ENCODE measurements at regions not wholly inside any gene's neighbourhood (a gene's known extent, or its start where the extent isn't known, plus 50 kb on each side); places are given as distances from the start of the nearest gene placed in this dataset.

DNA sequence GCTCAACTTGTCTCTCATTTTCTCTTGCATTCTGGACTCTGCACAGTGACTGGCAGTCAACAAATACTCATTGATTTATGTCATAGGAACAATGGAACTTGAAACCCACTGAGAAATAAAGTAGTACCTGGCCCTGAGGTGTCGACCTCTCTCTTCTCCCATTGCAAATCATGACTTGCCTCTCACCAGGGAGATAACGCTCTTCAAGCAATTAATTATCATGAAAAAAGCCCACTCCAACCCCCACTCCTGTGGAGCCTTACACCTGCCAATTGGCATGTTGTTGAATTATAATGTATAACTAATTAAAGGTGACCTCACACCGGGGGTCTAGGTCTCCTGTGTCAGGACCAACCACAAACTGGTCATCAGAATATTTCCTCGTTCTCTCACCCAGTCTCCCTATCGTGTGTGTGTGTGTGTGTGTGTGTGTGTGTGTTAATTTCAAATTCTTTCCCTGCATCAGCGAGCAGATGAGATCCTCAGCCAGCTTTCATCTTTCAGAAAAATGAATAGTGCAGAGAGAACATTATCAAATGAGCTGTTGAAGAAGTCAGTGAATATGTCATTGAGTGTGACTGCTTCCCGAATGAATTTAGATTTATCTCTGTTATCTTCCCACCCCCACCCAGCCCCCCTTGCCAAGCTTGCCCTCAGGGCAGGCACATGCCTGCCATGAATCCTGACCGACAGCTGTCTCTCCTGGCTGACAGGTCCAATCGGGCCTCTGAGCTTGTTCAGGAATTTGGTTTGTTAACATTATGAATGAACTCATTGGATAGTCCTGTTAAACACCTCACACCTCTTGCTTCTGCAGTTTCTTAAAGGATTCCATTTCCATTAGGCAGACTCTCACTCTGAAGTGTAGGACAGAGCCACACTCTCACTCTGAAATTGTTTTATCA lies 357.4 kb downstream of the INSC start:
- TF ChIP-seq CTCF (IDR thresholded peaks at IDR 0.05), result no peak
- Mint-ChIP-seq H3K27ac (no peak overlapping the region), H3K4me3 (no peak overlapping the region), H3K36me3 (ENCODE audit: low read depth) (no peaks in the 10 kb centered on the region), H3K4me1 (ENCODE audit: low read depth) (no peaks in the 10 kb centered on the region), H3K27me3 (ENCODE audit: insufficient read depth) (no peaks in the 10 kb centered on the region), H3K9me3 (peaks cover 33% of the 10 kb centered on the region)
- no peak for DNase-seq

GRCh38 chr11:15473954-15474837 lies 359.5 kb downstream of the INSC start:
- Mint-ChIP-seq H3K4me3 (no peak overlapping the region), H3K27ac (no peak overlapping the region), H3K27me3 (ENCODE audit: insufficient read depth) (no peaks in the 10 kb centered on the region), H3K9me3 (peaks cover 35% of the 10 kb centered on the region), H3K36me3 (ENCODE audit: low read depth) (no peaks in the 10 kb centered on the region), H3K4me1 (ENCODE audit: low read depth) (no peaks in the 10 kb centered on the region)
- TF ChIP-seq CTCF (IDR thresholded peaks at IDR 0.05), result no peak
- DNase-seq, result no peak

DNA sequence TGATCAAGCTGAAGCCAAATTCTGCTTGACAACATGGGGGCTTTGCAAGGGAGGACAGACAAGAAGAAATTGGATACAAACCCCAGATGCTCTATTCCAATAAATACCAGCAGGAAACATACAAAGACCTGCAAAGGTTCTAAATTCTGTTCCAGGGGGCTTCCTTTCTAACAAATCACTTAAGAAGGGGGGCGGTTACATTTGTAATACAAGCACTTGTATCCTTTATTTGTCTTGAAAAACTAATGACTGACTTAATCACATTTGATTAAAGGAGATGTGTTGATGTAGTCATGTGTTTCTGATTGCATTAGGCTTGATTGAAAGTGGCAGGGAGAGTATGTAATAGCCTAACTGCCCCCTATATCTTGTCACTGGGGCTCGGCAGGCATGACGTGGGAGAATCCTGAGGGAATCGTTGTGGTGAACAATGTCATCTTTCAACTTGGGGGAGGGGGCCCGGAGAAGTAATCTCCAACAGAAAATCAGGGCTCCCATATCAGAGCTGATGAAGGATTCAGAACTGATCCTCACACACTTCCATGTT lies 361.7 kb downstream of the INSC start:
- TF ChIP-seq CTCF (IDR thresholded peaks at IDR 0.05), result no peak
- H3K4me3 Mint-ChIP-seq, result no peak overlapping the region
- no peak for DNase-seq
- H3K9me3 Mint-ChIP-seq, result peaks cover 52% of the 10 kb centered on the region
- no peaks in the 10 kb centered on the region for H3K36me3 Mint-ChIP-seq (ENCODE audit: low read depth)
- H3K27ac Mint-ChIP-seq, result no peak overlapping the region
- H3K4me1 Mint-ChIP-seq (ENCODE audit: low read depth), result no peaks in the 10 kb centered on the region
- H3K27me3 Mint-ChIP-seq (ENCODE audit: insufficient read depth), result no peaks in the 10 kb centered on the region

DNA sequence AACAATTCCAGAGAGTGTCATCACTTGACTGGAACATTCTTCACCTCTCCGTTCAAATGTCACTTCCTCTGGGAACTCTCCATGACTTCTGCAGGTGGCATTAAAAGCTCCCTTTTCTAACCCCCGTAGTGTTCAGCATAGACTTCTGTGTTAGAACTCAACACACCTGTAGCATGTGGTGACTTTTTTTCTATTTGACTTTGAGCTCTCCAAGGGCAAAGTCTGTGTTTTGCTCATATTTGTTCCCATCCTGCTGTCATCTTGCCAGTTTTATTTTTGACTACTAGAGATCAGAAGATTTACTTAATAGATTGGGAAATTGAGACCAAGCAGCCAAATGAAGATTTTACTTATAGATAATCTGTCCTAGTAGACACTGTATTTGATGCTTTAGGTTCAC lies 367.1 kb downstream of the INSC start:
- Mint-ChIP-seq H3K9me3 (peaks cover 59% of the 10 kb centered on the region), H3K27ac (no peak overlapping the region), H3K36me3 (ENCODE audit: low read depth) (peaks cover 4% of the 10 kb centered on the region; the same call in 1 of the 2 replicates), H3K27me3 (ENCODE audit: insufficient read depth) (no peaks in the 10 kb centered on the region; the same call in 1 of the 2 replicates), H3K4me1 (ENCODE audit: low read depth) (no peaks in the 10 kb centered on the region), H3K4me3 (no peak overlapping the region)
- no peak for TF ChIP-seq CTCF (IDR thresholded peaks at IDR 0.05)
- DNase-seq, result no peak

DNA sequence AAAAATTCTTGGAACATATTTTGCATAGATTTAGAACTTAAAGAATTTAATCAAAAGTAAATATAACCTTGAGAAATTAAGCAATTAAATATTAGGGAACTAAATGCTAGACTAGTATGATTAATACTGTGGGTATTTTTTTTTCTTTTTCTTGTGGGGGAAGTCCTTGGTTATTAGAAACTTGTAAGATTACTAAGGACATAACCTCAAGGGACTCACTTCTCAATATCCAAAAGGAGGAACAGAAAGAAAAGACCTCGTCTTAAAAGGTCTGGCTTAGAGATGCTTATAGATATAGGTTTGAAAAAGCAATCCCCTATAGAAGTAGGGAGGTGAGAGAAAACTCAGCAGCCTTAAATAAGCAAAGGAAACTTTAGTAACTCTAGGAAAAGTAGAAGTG lies 368.5 kb downstream of the INSC start:
- H3K4me1 Mint-ChIP-seq (ENCODE audit: low read depth), result no peaks in the 10 kb centered on the region
- no peak overlapping the region for H3K4me3 Mint-ChIP-seq
- TF ChIP-seq CTCF (IDR thresholded peaks at IDR 0.05), result no peak
- peaks cover 65% of the 10 kb centered on the region for H3K9me3 Mint-ChIP-seq
- no peak overlapping the region for H3K27ac Mint-ChIP-seq
- no peaks in the 10 kb centered on the region; the same call in 1 of the 2 replicates for H3K27me3 Mint-ChIP-seq (ENCODE audit: insufficient read depth)
- peaks cover 4% of the 10 kb centered on the region; the same call in 1 of the 2 replicates for H3K36me3 Mint-ChIP-seq (ENCODE audit: low read depth)
- no peak for DNase-seq

Measured in HFFc6 (cell line).